Tibial nerve (tissue), 4 donors: ENCODE measurements at regions not wholly inside any gene's neighbourhood (a gene's known extent, or its start where the extent isn't known, plus 50 kb on each side); places are given as distances from the start of the nearest gene placed in this dataset.
A peak's percentile ranks its signal among the peaks of the same experiment; 100 is the strongest.

Experiments
- DNase-seq, 2 donors: peaks; one replicate each; pipeline ENCODE4 v3.0.0-alpha.2; 2019; ENCODE audit warnings: low spot score in 2 of 2
- H3K27ac ChIP-seq, 4 donors: fragments of 200-600 bp; sonication (generic) in 3 of 4; one replicate each; pipeline ENCODE4 v1.5.1; 2017 to 2019; ENCODE audit warnings: mild to moderate bottlenecking in 1 of 4
- H3K27me3 ChIP-seq, 2 donors: fragments of 200-600 bp; sonication (generic) in 1 of 2; one replicate each; pipeline versions ENCODE4 v1.5.1 to v1.6.0; 2017 to 2019
- H3K36me3 ChIP-seq, 3 donors: fragments of 200-600 bp; sonication (generic); one replicate each; pipeline ENCODE4 v1.5.1; 2018 to 2019
- H3K4me1 ChIP-seq, 4 donors: fragments of 200-600 bp; sonication (generic) in 3 of 4; one replicate each; pipeline ENCODE4 v1.5.1; 2017 to 2019
- H3K4me3 ChIP-seq, 4 donors: fragments of 200-600 bp; sonication (generic) in 3 of 4; one replicate each; pipeline ENCODE4 v1.5.1; 2017 to 2019; ENCODE audit warnings: mild to moderate bottlenecking in 1 of 4, moderate library complexity in 1 of 4
- H3K9me3 ChIP-seq, 4 donors: fragments of 200-600 bp; sonication (generic) in 3 of 4; one replicate each; pipeline ENCODE4 v1.5.1; 2017 to 2019
- CTCF ChIP-seq, 5 experiments: fragments of 200-600 bp in 3 of 5; fragments of 450-650 bp in 2 of 5; sonication (generic) in 3 of 5; IDR thresholded peaks; one replicate each; pipeline ENCODE4 v1.5.1; 2016 to 2019; ENCODE audit warnings: antibody characterized with exemption in 5 of 5, mild to moderate bottlenecking in 3 of 5, moderate library complexity in 2 of 5
- EP300 ChIP-seq, 2 donors: sonication (generic); formaldehyde crosslinking; IDR thresholded peaks; one replicate each; pipeline ENCODE4 v1.6.1; 2017; ENCODE audit warnings: antibody characterized with exemption in 2 of 2, mild to moderate bottlenecking in 1 of 2
- POLR2A ChIP-seq, 2 donors: fragments of 450-650 bp; IDR thresholded peaks; one replicate each; pipeline ENCODE4 v1.6.1; 2017; ENCODE audit warnings: antibody characterized with exemption in 2 of 2, mild to moderate bottlenecking in 2 of 2, moderate library complexity in 2 of 2
- WGBS, 2 donors: methylation state at CpG; one replicate each; pipeline ENCODE4 v1.1.5; 2018; 5-methylcytosine and 5-hydroxymethylcytosine counted together

- H3K27me3 ChIP-seq, result peaks cover 0 to 15% of the 10 kb centered on the region in 2 donors
- DNase-seq, result no peak
- H3K4me1 ChIP-seq, result peaks cover 0 to 24% (median 14%) of the 10 kb centered on the region in 4 donors
- H3K9me3 ChIP-seq, result no peaks in the 10 kb centered on the region
- no peaks in the 10 kb centered on the region for H3K36me3 ChIP-seq
- H3K4me3 ChIP-seq, result no peak overlapping the region
- 73 to 93% methylated on average over 4 of the region's 4 CpGs for WGBS, 2 donors
- no peak overlapping the region for H3K27ac ChIP-seq
- TF ChIP-seq EP300 (IDR thresholded peaks at IDR 0.05) (no peak), CTCF (IDR thresholded peaks at IDR 0.05) (no peak), POLR2A (IDR thresholded peaks at IDR 0.05) (no peak)
Observed at GRCh38 chr11:64445651-64446050, 86.7 kb downstream of the RPS6KA4 start.

GRCh38 chr11:64447831-64448598, 89.1 kb downstream of the RPS6KA4 start:
- no peaks in the 10 kb centered on the region for H3K36me3 ChIP-seq
- peak overlapping the region in 3 of 4 donors; percentile 30 to 44 (median 35) for H3K4me3 ChIP-seq
- peaks cover 0 to 24% (median 14%) of the 10 kb centered on the region in 4 donors for H3K4me1 ChIP-seq
- 13% methylated on average over 17 of the region's 17 CpGs for WGBS, 2 donors
- H3K9me3 ChIP-seq, result peaks cover 0 to 2% (median 0%) of the 10 kb centered on the region in 4 donors
- TF ChIP-seq EP300 (IDR thresholded peaks at IDR 0.05) (peak in 1 of 2 donors; percentile 26), CTCF (IDR thresholded peaks at IDR 0.05) (no peak)
- H3K27me3 ChIP-seq, result peaks cover 0 to 9% of the 10 kb centered on the region in 2 donors
- DNase-seq, result peak in 1 of 2 donors; percentile 9
- H3K27ac ChIP-seq, result peak overlapping the region in 3 of 4 donors; percentile 26 to 75 (median 52)

GRCh38 chr11:64448599-64449380, 89.8 kb downstream of the RPS6KA4 start:
- peak overlapping the region; percentile 7 to 75 (median 39) for H3K27ac ChIP-seq
- H3K4me3 ChIP-seq, result peak overlapping the region; percentile 6 to 44 (median 32)
- peaks cover 0 to 24% (median 14%) of the 10 kb centered on the region in 4 donors for H3K4me1 ChIP-seq
- TF ChIP-seq EP300 (IDR thresholded peaks at IDR 0.05) (no peak), CTCF (IDR thresholded peaks at IDR 0.05) (peak; percentile 76 to 86 (median 82))
- peaks cover 0 to 9% of the 10 kb centered on the region in 2 donors for H3K27me3 ChIP-seq
- no peaks in the 10 kb centered on the region for H3K36me3 ChIP-seq
- 1 to 3% methylated on average over 27 to 37 of the region's 37 CpGs for WGBS, 2 donors
- DNase-seq, result peak; percentile 44 to 74
- peaks cover 0 to 8% (median 0%) of the 10 kb centered on the region in 4 donors for H3K9me3 ChIP-seq

- no peaks in the 10 kb centered on the region for H3K36me3 ChIP-seq
- H3K9me3 ChIP-seq, result peaks cover 0 to 8% (median 0%) of the 10 kb centered on the region in 4 donors
- TF ChIP-seq CTCF (IDR thresholded peaks at IDR 0.05), result peak; percentile 46 to 79 (median 67)
- no peak for TF ChIP-seq POLR2A (IDR thresholded peaks at IDR 0.05)
- no peak for TF ChIP-seq EP300 (IDR thresholded peaks at IDR 0.05)
- H3K27ac ChIP-seq, result peak overlapping the region; percentile 7 to 75 (median 39)
- peak overlapping the region; percentile 6 to 44 (median 32) for H3K4me3 ChIP-seq
- WGBS, 2 donors, result 22 to 25% methylated on average over 29 of the region's 31 CpGs
- peaks cover 0 to 9% of the 10 kb centered on the region in 2 donors for H3K27me3 ChIP-seq
- H3K4me1 ChIP-seq, result peaks cover 0 to 24% (median 14%) of the 10 kb centered on the region in 4 donors
- DNase-seq, result peak in 1 of 2 donors; percentile 28
Observed at GRCh38 chr11:64449381-64450167, 90.6 kb downstream of the RPS6KA4 start.
